GM18870 (cell line): ENCODE measurements at regions not wholly inside any gene's neighbourhood (a gene's known extent, or its start where the extent isn't known, plus 50 kb on each side); places are given as distances from the start of the nearest gene placed in this dataset.

Experiments used
- ATAC-seq: cut with Tn5 transposase; IDR thresholded peaks from one replicate; pipeline ENCODE4 v1.9.1; 2021; ENCODE audit warnings: moderate library complexity; ENCODE audit not compliant: unreplicated experiment

GRCh38 chr13:27367570-27367969 is 56.8 kb upstream of the GTF3A start:
- no peak for ATAC-seq

GRCh38 chr13:27370305-27370872 is 54.0 kb upstream of the GTF3A start:
- ATAC-seq: no peak

GRCh38 chr13:27371932-27372331 is 52.5 kb upstream of the GTF3A start:
- no peak for ATAC-seq

- ATAC-seq: no peak
Observed at GRCh38 chr13:27372896-27373295, 51.5 kb upstream of the GTF3A start.

GRCh38 chr13:27374126-27374613 is 50.2 kb upstream of the GTF3A start:
- no peak for ATAC-seq
